Ovary (tissue), 3 donors: ENCODE measurements at regions not wholly inside any gene's neighbourhood (a gene's known extent, or its start where the extent isn't known, plus 50 kb on each side); places are given as distances from the start of the nearest gene placed in this dataset.

Experiments
- CTCF ChIP-seq, 3 donors: fragments of 450-650 bp in 2 of 3; fragments of 200-600 bp in 1 of 3; IDR thresholded peaks; one replicate each; pipeline versions ENCODE4 v1.5.1 to v1.8.0; 2016 to 2022; ENCODE audit warnings: antibody characterized with exemption in 3 of 3, mild to moderate bottlenecking in 1 of 3
- EP300 ChIP-seq: sonication (generic); formaldehyde crosslinking; IDR thresholded peaks from one replicate; pipeline ENCODE4 v1.6.1; 2017; ENCODE audit warnings: antibody characterized with exemption
- POLR2A ChIP-seq: fragments of 450-650 bp; IDR thresholded peaks from one replicate; pipeline ENCODE4 v1.6.1; 2017; ENCODE audit warnings: antibody characterized with exemption, mild to moderate bottlenecking, moderate library complexity
- donor health status: DM: no; HTN: no; CAD: no.

DNA sequence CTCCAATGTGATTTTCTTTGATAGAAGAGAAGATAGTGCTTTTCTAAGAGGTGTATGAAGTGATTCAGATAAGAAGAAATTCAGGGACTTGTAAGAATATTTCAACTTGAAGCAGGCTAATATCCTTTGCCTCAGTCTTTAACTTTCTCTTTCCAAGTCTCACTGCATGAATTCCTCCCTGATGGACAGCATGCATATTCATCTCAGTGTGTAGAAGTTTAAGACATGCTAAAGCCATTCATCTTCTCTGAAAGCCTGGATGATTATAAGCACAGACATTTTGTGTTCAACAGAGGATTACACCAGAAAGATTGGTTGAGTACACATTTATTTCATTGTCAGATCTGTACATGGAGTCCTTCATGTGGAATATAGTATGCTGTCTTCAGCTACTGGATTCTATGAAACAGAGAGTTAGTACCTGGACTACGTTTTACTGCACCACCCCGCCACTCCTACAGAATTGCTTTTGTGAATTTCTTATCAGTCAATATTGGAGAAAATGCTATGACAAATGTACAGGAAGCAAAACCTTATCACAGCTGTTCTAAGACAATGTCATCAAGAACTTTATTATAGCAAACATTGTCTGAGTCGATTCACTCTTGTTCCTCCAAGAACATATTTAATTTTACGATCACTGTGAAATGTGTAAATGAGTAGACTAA lies 1346.1 kb downstream of the OTOL1 start:
- TF ChIP-seq CTCF (IDR thresholded peaks at IDR 0.05) (no peak), POLR2A (no peak), EP300 (no peak)
